ENCODE measurements at regions not wholly inside any gene's neighbourhood (a gene's known extent, or its start where the extent isn't known, plus 50 kb on each side); places are given as distances from the start of the nearest gene placed in this dataset.
"Not testable (repeated sequence)": the region's sequence is repeated elsewhere in the genome, so short reads cannot be mapped to it uniquely, and the experiment has no call there.

GRCh38 chr19:27889156-27889555, 1323.8 kb downstream of the UQCRFS1 start:
- no peak for DNase-seq

- no peak for DNase-seq
Measured at GRCh38 chr19:27887946-27888345, 1325.0 kb downstream of the UQCRFS1 start.

DNA sequence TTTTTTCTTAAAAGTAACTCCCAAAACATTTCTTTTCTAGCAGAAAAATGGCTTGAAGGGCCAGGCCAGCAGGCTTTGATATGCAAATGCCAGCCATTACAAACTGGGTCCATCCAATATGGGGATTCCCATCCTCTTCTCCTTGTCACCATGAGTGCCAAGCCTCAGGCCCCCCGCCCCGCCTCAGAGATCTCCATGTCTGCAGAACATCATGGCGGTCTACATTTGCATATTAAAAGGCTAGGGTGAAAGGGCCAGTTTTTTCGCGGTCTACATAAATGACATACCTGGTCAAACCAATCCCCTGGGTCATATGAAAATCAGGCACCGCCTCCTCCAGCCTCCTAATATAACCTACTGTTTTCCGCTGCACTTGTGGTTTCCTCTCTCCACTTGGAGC, 1327.6 kb downstream of the UQCRFS1 start:
- DNase-seq = no peak

- DNase-seq = no peak
Measured at GRCh38 chr19:27884376-27884775, 1328.6 kb downstream of the UQCRFS1 start.

DNA sequence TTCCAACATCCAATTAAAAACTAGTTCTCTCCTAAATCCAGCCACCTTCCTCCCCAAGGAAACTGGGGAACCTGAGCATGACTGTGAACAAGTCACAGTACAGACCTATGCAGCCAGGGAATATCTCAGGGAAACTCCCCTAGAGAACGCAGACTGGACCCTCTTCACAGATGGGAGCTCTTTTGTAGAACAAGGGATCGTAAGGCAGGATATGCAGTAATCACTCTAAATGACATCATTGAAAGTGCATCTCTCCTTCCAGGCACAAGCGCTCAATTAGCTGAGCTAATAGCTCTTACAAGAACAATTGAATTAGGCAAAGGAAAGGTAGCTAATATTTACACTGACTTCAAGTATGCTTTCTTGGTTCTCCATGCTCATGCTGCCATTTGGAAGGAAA, 1331.7 kb downstream of the UQCRFS1 start:
- DNase-seq = no peak

GRCh38 chr19:27876976-27877512, 1335.9 kb downstream of the UQCRFS1 start:
- no peak for DNase-seq

DNA sequence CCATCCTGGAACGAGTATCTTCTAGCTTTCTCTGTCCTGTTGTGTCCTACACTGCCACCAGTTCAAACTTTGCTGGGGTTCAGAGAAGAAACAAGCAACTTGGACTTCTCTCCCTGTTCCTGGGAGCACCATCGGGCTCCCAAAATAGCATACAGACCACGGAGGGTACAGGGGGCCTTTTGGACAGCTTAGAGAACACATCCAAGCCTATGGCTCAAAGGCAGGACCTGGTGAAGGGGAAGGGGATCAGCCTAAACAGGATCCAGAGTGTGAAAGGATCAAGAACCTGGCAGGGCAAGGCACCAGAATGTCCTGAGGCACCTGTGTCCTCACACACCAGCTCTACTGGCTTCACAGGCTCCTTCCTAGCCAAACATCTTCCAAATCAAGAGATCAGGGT, 1336.5 kb downstream of the UQCRFS1 start:
- DNase-seq = no peak

- no peak for DNase-seq
Measured at GRCh38 chr19:27872370-27872769, 1340.6 kb downstream of the UQCRFS1 start.

GRCh38 chr19:27870293-27870692, 1342.7 kb downstream of the UQCRFS1 start:
- DNase-seq = no peak

- DNase-seq = no peak
Measured at GRCh38 chr19:27868007-27868406, 1344.9 kb downstream of the UQCRFS1 start.

GRCh38 chr19:27865927-27866777, 1346.8 kb downstream of the UQCRFS1 start:
- DNase-seq = no peak

- no peak for DNase-seq
Measured at GRCh38 chr19:27861411-27861975, 1351.5 kb downstream of the UQCRFS1 start.

- no peak for DNase-seq
Measured at GRCh38 chr19:27860309-27860934, 1352.5 kb downstream of the UQCRFS1 start.

GRCh38 chr19:27859689-27860088, 1353.3 kb downstream of the UQCRFS1 start:
- DNase-seq = no peak

DNA sequence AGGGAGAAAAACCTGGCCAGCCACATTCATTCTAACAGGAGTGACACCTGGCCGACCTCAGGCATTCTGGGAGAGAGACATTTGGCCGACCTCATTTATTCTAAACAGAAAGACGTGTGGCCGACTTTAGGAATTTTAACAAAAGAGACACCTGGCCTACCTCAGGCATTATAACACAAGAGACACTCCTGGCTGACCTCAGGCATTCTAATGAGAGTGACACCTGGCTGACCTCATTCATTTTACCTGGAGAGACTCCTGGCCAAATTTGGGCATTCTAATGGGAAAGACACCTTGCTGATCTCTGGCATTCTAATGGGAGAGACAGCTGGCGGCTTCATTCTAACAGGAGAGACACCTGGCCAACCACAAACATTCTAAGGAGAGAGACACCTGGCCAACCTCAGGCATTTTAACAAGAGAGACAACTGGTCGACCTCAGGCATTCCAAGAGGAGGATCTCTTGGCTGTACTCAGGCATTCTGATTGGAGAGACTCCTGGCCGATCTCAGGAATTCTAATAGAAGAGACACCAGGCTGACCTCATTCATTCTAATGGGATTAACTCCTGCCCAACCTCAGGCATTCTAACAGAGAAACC, 1353.9 kb downstream of the UQCRFS1 start:
- DNase-seq = no peak

GRCh38 chr19:27852931-27853330, 1360.0 kb downstream of the UQCRFS1 start:
- DNase-seq = not testable (repeated sequence)

- no peak for DNase-seq
Measured at GRCh38 chr19:27851543-27852060, 1361.3 kb downstream of the UQCRFS1 start.

DNA sequence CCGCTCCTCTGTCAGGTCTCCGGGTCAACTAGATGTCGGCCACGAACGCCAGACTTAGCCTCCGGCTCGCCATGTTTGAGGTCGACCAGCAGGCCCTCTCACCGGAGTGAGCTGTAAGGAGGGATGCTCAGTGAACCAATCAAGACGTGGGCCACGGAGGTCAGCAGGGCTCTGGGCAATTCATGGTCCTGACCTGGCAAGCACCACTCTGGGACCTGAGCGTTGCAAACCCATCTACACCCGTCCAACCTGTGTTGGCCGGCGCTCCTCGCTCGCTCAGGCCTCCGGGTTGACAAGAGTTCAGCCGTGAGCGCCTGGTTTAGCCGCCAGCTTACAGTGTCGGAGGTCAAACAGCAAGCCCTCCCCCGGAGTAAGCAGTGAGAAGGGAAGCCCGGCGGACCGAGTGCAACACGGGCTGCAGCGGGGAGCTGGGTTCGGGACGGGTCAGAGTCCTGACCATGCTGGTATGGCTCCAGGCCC, 1361.9 kb downstream of the UQCRFS1 start:
- no peak for DNase-seq

DNA sequence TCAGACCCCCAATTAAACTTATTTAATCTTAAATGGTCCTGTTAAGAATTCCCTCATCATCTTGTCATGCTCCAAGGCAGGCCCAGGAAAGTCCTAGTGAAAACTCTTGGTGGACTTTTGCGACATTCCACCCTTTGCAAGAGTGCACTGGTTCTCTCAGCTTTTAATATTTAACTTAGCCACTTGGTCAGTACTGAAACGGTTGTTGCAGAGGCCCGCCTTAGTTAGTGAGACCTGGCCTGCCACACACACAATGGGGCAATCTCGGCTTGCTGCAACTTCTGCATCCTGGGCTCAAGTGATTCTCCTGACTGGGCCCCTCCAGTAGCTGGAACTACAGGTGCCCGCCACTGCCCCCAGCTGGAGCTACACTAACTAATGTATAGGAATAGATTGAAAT, 1366.0 kb downstream of the UQCRFS1 start:
- no peak for DNase-seq

DNA sequence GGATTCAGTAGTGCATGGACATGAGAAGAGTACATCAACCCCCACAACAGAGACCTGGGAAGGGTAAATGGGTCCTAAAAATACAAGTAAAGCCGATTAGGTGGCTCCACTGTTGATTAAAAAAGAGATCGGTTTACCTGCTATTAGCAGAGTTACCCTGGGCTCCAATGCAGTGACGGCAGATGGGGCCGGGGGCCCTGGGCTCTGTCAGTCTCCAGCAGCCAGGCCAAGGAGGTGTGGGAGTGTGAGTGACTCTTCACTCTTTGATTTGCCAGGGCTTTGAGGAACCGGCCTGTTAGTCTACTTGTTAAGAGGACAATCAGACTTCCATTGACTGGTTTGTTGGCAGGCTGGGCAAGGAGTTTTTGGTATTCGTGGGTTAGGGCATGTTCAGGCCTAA, 1368.7 kb downstream of the UQCRFS1 start:
- no peak for DNase-seq

- no peak for DNase-seq
Measured at GRCh38 chr19:27843861-27844260, 1369.1 kb downstream of the UQCRFS1 start.

- DNase-seq = no peak
Measured at GRCh38 chr19:27833031-27833430, 1379.9 kb downstream of the UQCRFS1 start.

- DNase-seq = no peak
Measured at GRCh38 chr19:27828829-27829228, 1384.1 kb downstream of the UQCRFS1 start.

Data from AML-193 (cell line).